Chondrocyte (in vitro differentiated cells): ENCODE measurements at regions not wholly inside any gene's neighbourhood (a gene's known extent, or its start where the extent isn't known, plus 50 kb on each side); places are given as distances from the start of the nearest gene placed in this dataset.

Experiments
- DNase-seq: peaks from one replicate; pipeline ENCODE4 v3.0.0; 2021; ENCODE audit warnings: mixed read lengths, low spot score
- H3K27ac Mint-ChIP-seq: one replicate; pipeline ENCODE4 v1.8.0; 2021; ENCODE audit warnings: mild to moderate bottlenecking, moderate library complexity, mixed read lengths; ENCODE audit not compliant: unreplicated experiment
- H3K27me3 Mint-ChIP-seq: 2 replicates; pipeline ENCODE4 v1.8.0; 2021; ENCODE audit warnings: low read depth, mixed read lengths
- H3K36me3 Mint-ChIP-seq: 2 replicates; pipeline ENCODE4 v1.8.0; 2021; ENCODE audit warnings: low read depth, mixed read lengths
- H3K4me1 Mint-ChIP-seq: 2 replicates; pipeline ENCODE4 v1.8.0; 2021; ENCODE audit warnings: low read depth, mild to moderate bottlenecking, mixed read lengths
- H3K4me3 Mint-ChIP-seq: one replicate; pipeline ENCODE4 v1.8.0; 2021; ENCODE audit warnings: mild to moderate bottlenecking, moderate library complexity, mixed read lengths; ENCODE audit not compliant: unreplicated experiment
- H3K9me3 Mint-ChIP-seq: 2 replicates; pipeline ENCODE4 v1.8.0; 2021; ENCODE audit warnings: low read depth, mixed read lengths
- TF ChIP-seq, protein P1 (sequence below): fragments of 200-600 bp; sonication (generic); IDR thresholded peaks from 2 replicates; pipeline ENCODE4 v1.5.0; 2021; ENCODE audit warnings: antibody characterized with exemption, mild to moderate bottlenecking, moderate library complexity

DNA sequence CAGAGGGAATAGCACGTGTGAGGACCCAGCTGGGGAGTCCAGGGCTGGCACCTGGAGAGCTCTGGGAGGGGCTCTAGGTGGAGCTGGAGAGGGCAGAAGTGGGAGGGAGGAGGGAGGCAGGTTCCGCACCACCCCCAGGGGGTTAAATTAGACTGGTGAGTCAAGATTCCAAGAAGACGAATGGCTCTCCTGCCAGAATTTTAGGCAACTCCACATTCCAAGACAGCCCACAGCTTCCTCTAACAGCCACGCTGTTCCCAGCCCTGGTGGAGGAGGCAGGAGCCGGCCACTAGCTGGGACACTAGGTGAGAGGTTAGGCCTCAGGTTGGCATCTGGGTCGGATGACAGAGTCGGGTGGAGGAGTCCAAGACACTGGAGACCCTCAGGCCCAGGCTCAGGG is 60.2 kb downstream of the TFAP2C start:
- TF ChIP-seq, protein P1, sequence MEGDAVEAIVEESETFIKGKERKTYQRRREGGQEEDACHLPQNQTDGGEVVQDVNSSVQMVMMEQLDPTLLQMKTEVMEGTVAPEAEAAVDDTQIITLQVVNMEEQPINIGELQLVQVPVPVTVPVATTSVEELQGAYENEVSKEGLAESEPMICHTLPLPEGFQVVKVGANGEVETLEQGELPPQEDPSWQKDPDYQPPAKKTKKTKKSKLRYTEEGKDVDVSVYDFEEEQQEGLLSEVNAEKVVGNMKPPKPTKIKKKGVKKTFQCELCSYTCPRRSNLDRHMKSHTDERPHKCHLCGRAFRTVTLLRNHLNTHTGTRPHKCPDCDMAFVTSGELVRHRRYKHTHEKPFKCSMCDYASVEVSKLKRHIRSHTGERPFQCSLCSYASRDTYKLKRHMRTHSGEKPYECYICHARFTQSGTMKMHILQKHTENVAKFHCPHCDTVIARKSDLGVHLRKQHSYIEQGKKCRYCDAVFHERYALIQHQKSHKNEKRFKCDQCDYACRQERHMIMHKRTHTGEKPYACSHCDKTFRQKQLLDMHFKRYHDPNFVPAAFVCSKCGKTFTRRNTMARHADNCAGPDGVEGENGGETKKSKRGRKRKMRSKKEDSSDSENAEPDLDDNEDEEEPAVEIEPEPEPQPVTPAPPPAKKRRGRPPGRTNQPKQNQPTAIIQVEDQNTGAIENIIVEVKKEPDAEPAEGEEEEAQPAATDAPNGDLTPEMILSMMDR: no peak
- no peak for DNase-seq
- Mint-ChIP-seq H3K36me3 (no peaks in the 10 kb centered on the region), H3K4me3 (peak overlapping the region; percentile 5), H3K9me3 (no peaks in the 10 kb centered on the region), H3K27ac (peak overlapping the region; percentile 80), H3K27me3 (no peaks in the 10 kb centered on the region), H3K4me1 (peaks cover 22% of the 10 kb centered on the region)

DNA sequence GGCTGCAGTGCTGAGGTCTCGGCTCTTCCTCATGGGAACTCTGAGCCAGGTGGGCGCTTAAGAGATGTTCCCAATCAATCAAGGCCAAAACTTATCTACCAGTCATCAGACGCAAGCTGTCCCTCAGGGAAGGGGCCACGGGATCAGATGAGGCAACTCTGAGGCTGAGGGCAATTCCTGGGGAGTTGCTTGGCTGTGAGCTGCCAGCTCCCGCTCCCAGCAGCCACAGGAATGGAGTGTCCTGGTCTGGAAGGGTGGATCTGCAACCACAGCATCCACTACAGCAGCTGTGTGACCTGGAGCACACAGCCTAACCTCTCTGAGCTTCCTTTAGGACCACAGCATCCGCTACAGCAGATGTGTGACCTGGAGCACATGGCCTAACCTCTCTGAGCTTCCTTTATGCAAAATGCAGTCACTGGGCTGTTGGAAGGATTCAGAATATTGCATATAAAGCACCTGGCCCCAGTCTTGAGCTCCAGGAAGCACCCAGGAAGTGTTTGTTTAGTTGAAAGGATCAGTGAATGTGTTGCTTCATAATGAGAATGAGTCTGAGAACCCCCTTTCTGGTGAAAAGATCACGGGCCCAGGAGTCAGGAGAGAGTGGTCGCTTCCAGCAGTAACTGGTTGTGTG is 60.9 kb downstream of the TFAP2C start:
- Mint-ChIP-seq H3K9me3 (no peaks in the 10 kb centered on the region), H3K36me3 (no peaks in the 10 kb centered on the region), H3K27ac (no peak overlapping the region), H3K27me3 (no peaks in the 10 kb centered on the region), H3K4me3 (no peak overlapping the region), H3K4me1 (peaks cover 22% of the 10 kb centered on the region)
- DNase-seq: no peak
- TF ChIP-seq, protein P1: no peak

DNA sequence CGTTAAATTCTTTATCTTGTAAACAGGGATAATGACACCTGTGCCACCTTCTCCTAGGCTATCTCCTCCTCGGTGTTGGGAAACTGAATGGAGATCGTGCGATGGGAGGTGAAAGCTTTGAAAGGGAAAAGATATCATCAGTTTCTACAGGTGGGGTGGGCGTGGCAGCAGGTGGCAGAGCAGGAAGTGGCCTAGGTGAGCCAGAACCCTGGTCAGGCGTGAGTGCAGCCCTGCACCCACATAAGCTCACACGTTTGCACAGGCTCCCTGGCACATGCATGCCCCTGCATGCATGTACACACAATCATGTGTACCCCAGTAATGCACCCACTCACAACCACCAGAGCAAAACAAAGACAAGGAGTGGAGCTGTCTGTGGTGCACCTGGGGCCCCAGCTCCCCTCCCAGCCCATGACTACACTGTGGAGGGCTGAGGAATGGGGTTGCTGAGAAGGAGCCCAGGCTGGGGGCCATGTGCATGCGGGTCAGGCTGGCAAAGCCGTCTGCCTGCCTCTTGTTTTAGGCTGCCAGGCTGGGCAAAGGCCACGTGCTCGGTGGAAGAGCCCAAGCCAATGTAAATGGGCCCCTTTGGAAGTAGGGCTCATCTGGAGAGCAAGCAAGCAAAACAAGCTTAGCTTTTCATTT is 61.5 kb downstream of the TFAP2C start:
- DNase-seq: no peak
- Mint-ChIP-seq H3K4me3 (no peak overlapping the region), H3K36me3 (no peaks in the 10 kb centered on the region), H3K9me3 (no peaks in the 10 kb centered on the region), H3K27me3 (no peaks in the 10 kb centered on the region), H3K27ac (no peak overlapping the region), H3K4me1 (peaks cover 22% of the 10 kb centered on the region)
- TF ChIP-seq, protein P1: no peak

DNA sequence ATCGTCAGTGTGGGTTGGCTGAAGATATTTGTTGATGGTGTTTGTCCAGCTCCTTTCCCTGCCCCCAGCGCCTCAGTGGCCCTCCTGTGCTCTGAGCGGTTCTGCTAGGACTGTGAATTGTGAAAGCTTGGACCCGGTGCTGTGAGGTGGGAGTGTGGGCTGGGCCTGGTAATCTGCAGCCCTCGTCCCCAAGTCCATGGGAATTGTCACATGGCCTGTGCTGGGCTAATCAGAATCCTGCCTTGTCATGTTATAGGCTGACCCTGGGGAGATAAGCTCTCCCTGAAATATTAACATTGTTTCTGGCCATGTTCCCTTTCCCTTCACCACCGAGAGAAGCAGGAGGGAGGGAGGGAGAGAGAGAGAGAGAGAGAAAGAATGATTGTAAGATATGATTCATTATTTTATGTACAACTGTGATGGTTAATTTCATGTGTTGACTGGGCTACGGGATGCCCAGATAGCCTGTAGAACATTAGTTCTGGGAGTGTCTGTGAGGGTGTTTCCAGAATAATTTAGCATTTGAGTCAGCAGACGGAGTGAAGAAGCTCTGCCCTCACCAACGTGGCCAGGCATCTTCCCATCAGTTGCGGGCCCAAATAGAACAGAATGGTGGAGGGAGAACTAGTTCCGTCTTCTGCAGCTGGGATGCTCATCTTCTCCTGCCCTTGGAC is 62.4 kb downstream of the TFAP2C start:
- no peaks in the 10 kb centered on the region for H3K27me3 Mint-ChIP-seq
- H3K4me3 Mint-ChIP-seq: no peak overlapping the region
- peaks cover 22% of the 10 kb centered on the region for H3K4me1 Mint-ChIP-seq
- no peaks in the 10 kb centered on the region for H3K36me3 Mint-ChIP-seq
- no peak for DNase-seq
- H3K27ac Mint-ChIP-seq: no peak overlapping the region
- TF ChIP-seq, protein P1: no peak
- H3K9me3 Mint-ChIP-seq: no peaks in the 10 kb centered on the region

DNA sequence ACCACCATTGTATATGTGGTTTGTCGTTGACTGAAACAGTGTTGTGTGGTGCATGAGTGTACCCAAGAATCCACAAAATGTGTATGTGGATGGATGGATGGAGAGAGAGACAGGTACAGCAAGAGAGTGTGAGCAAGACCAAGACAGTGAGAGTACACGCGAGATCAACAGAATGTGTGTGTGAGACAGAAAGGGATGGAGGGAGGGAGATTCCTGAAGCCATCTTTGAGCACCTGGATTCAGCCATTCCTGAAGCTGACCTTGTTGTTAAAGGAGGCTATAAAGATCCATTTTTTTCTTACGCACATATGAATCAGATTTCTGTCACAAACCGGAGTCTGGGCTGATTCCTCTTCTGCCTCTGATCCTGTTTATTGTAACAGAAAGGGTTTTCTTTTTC is 64.1 kb downstream of the TFAP2C start:
- peaks cover 22% of the 10 kb centered on the region for H3K4me1 Mint-ChIP-seq

More for the DNA sequence above, 64.1 kb downstream of the TFAP2C start:
- H3K27ac Mint-ChIP-seq: no peak overlapping the region
- no peaks in the 10 kb centered on the region for H3K27me3 Mint-ChIP-seq
- H3K4me3 Mint-ChIP-seq: no peak overlapping the region
- H3K36me3 Mint-ChIP-seq: no peaks in the 10 kb centered on the region
- no peaks in the 10 kb centered on the region for H3K9me3 Mint-ChIP-seq
- TF ChIP-seq, protein P1: no peak
- no peak for DNase-seq
